Right forelimb (tissue), 1 donor: ENCODE measurements at regions not wholly inside any gene's neighbourhood (a gene's known extent, or its start where the extent isn't known, plus 50 kb on each side); places are given as distances from the start of the nearest gene placed in this dataset.

ENCODE experiments used
- DNase-seq: peaks from one replicate; pipeline ENCODE4 v3.0.0-alpha.2; 2018

GRCh38 chr3:110789315-110789714 lies 282.3 kb upstream of the NECTIN3 start:
- no peak for DNase-seq

- DNase-seq: no peak
These were observed 281.0 kb upstream of the NECTIN3 start for GRCh38 chr3:110790631-110791030.

DNA sequence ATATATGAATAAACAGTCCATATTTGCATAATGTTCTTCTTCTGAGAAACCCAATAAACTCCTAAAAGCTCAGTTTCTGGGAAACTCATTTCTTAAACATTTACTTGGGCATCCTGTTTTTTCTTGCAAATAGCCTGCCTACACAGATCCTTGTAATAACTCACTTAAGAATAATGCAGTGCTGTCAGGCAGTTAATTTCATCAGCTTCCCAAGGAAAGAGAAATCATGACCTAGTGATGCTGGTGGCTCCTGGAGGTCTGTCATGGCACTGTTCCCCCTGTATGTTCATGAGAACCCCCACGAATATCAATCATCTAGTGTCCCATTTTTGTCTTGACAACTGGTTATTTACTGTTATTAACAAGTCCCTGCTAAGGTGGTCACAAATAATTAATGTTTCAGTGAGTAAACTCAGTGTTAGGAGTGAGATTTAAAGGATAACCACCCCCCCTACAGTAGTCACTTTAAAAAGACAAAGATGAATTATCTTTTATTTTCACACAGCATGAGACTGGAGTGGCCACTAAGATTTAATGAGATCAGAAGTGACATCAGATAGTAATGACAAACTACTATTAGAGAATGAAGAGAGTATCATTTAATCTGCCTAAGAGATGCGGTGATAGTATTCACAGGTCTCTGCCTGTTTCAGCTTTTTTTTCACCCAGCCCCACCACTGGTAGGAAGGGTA lies 279.5 kb upstream of the NECTIN3 start:
- no peak for DNase-seq

GRCh38 chr3:110793611-110794010 lies 278.0 kb upstream of the NECTIN3 start:
- DNase-seq: no peak

DNA sequence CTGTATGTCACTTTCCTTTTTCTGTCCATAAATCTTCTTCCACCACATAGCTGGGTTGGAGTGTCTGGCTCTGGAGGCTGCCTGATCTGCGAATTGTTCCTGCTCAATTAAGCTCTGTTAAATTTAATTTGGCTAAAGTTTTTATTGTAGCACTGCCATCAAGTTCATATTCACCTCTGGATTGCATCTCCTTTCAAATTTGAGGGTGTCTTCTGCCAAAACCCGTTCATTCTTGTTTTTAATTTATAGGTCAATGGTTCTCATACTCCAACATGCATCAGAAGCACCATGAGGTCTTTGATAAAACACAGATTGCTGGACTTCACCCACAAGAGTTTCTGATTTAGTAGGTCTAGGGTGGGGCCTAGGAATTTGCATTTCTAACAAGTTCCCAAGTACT lies 276.5 kb upstream of the NECTIN3 start:
- no peak for DNase-seq

- DNase-seq: no peak
These were observed 272.3 kb upstream of the NECTIN3 start for GRCh38 chr3:110799271-110799670.

GRCh38 chr3:110804856-110805255 lies 266.8 kb upstream of the NECTIN3 start:
- DNase-seq: no peak

GRCh38 chr3:110806924-110807323 lies 264.7 kb upstream of the NECTIN3 start:
- no peak for DNase-seq

GRCh38 chr3:110808630-110809029 lies 263.0 kb upstream of the NECTIN3 start:
- no peak for DNase-seq

DNA sequence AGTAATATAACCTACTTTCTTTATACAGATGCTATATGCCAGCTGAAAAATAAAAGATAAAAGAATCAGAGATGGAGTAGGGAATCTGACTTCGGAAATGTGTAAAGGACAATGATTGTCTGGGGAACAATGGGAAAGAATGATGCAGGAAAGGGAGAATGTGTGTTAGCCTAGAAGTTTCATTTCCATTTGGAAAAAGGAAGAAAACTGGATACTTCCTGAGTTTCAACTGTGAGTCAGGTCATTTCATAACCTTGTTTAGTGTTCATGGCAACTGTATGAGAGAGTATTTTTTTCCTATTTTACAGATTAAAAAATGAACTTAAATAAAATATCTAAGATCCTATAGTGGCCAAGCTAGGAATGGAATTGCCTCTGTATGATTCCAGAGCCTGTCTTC lies 261.3 kb upstream of the NECTIN3 start:
- DNase-seq: no peak

- no peak for DNase-seq
These were observed 260.6 kb upstream of the NECTIN3 start for GRCh38 chr3:110811050-110811449.

GRCh38 chr3:110813541-110813940 lies 258.1 kb upstream of the NECTIN3 start:
- no peak for DNase-seq

DNA sequence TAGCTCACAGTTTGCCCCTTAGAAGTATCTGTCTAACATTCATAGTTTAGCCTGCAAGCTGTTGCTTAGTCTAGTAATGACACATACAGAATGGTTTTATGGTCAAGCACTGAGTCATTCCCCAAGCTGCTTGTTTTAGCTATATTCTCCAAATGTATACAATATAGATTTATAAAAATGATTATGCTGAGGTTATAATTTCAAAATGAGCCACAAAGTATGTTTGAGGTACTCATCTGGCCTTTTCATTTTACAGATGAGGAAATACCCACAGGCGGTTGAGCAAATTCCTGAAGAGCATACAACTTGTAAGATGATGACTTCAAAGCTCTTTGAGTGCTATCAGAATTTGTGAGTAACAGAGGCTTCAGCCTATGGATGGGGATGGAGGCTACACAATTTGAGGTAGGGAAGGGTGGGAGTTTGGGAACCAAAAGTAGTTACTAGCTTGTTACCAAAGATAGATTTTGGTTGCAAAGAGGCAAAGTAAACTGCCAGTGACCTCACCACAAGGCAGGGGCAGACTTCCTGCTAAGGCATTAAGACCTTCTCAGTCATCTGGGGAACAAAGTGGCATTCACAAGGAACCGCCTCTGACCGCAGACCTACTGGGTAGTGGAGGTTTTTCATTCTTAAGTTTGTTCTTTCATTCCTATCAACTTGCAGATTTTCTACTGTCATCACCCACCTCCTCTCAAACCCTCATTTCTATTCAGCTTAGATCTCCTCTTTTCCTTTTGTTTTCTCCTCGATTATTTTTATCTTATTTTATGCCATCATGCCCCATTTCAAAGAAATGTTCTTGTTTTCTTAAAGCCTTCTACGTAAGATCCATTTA lies 257.2 kb upstream of the NECTIN3 start:
- DNase-seq: no peak

- DNase-seq: no peak
These were observed 256.5 kb upstream of the NECTIN3 start for GRCh38 chr3:110815008-110815583.

- no peak for DNase-seq
These were observed 255.6 kb upstream of the NECTIN3 start for GRCh38 chr3:110816008-110816407.

DNA sequence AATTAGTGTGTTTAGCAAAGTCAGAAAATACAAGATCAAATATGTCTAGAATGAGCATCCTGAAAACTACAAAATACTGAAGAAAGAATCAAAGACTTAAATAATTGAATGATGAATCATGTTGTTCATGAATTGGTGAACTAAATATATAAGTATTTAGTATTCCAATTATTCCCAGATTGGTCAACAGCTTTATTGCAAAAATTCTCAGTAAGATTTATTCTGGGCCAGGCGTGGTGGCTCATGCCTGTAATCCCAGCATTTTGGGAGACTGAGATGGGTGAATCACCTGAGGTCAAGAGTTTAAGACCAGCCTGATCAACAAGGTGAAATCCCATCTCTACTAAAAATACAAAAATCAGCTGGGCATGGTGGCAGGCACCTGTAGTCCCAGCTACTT lies 250.0 kb upstream of the NECTIN3 start:
- DNase-seq: no peak

- DNase-seq: no peak
These were observed 248.6 kb upstream of the NECTIN3 start for GRCh38 chr3:110822971-110823370.

- no peak for DNase-seq
These were observed 224.6 kb upstream of the NECTIN3 start for GRCh38 chr3:110846971-110847370.

GRCh38 chr3:110849064-110849463 lies 222.6 kb upstream of the NECTIN3 start:
- DNase-seq: no peak

DNA sequence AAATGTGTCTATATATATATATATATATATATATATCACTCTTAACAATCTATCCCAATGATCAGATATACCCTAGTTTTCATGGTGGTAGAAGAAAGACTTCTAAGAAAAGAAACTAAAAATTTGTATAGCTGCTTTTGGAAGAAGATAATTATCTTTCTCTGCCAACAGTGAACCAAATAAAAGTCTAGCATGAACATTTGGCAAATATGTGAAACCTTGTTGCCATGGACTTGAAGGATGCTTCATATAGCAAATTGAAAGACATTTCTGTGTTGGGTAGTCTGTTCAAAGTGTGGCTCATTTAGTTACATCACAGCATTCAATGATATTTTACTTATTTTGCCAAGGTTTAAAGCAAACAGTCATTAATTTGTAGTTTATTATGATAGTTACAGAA lies 219.9 kb upstream of the NECTIN3 start:
- no peak for DNase-seq

- no peak for DNase-seq
These were observed 216.4 kb upstream of the NECTIN3 start for GRCh38 chr3:110855207-110855606.

- no peak for DNase-seq
These were observed 214.7 kb upstream of the NECTIN3 start for GRCh38 chr3:110856916-110857315.

GRCh38 chr3:110858549-110858948 lies 213.1 kb upstream of the NECTIN3 start:
- no peak for DNase-seq

GRCh38 chr3:110859336-110859735 lies 212.3 kb upstream of the NECTIN3 start:
- no peak for DNase-seq
